ENCODE measurements at regions not wholly inside any gene's neighbourhood (a gene's known extent, or its start where the extent isn't known, plus 50 kb on each side); places are given as distances from the start of the nearest gene placed in this dataset.

DNA sequence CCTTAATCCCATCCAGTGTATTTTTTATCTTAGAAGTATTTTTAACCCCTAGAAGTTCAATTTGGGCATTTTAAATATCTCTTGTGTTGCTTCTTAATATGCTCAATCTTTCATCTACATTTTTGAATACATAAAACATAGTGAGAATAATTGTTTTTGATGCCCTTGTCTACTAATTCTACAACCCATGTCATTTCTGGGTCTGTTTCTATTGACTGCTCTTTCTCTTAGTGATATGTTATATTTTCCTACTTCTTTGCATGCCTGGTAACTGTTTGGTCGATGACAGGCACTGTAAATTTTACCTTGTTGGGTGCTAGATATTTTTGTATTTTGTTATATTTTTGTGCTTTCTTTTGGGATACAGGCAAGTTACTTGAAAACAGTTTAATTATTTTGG, 56.3 kb downstream of the CYTL1 start:
- TF ChIP-seq FOXM1 (IDR thresholded peaks at IDR 0.05; ENCODE audit: borderline replicate concordance) (no peak), PKNOX1 (IDR thresholded peaks at IDR 0.05) (no peak), SP1 (IDR thresholded peaks at IDR 0.05) (no peak), ELF4 (IDR thresholded peaks at IDR 0.05) (no peak)

All from HEK293T (cell line).